Sigmoid colon (tissue), 3 donors: ENCODE measurements at regions not wholly inside any gene's neighbourhood (a gene's known extent, or its start where the extent isn't known, plus 50 kb on each side); places are given as distances from the start of the nearest gene placed in this dataset.

Experiments
- CTCF ChIP-seq, 4 experiments: fragments of 450-650 bp in 3 of 4; fragments of 200-600 bp in 1 of 4; IDR thresholded peaks; one replicate each; pipeline ENCODE4 v1.5.1; 2016 to 2019; ENCODE audit warnings: antibody characterized with exemption in 4 of 4, mild to moderate bottlenecking in 3 of 4, moderate library complexity in 2 of 4
- POLR2A ChIP-seq, 2 donors: fragments of 450-650 bp; IDR thresholded peaks; one replicate each; pipeline ENCODE4 v1.6.1; 2016; ENCODE audit warnings: antibody characterized with exemption in 2 of 2, mild to moderate bottlenecking in 2 of 2, moderate library complexity in 2 of 2

GRCh38 chr6:12577124-12577850, 139.3 kb upstream of the PHACTR1 start:
- TF ChIP-seq CTCF (IDR thresholded peaks at IDR 0.05), result no peak
- no peak for TF ChIP-seq POLR2A (IDR thresholded peaks at IDR 0.05)
